ENCODE measurements at regions not wholly inside any gene's neighbourhood (a gene's known extent, or its start where the extent isn't known, plus 50 kb on each side); places are given as distances from the start of the nearest gene placed in this dataset.
A peak's percentile ranks its signal among the peaks of the same experiment; 100 is the strongest.

GRCh38 chr3:55180936-55181535, 253.2 kb upstream of the LRTM1 start:
- Histone ChIP-seq H3K4me1 (ENCODE audit: control insufficient read depth in 2 of 3, insufficient read depth in 2 of 3, low read depth in 1 of 3, low read length in 3 of 3) (no peaks in the 10 kb centered on the region), H3K27ac (ENCODE audit: low read depth in 2 of 2, low read length in 2 of 2) (no peak overlapping the region), H3K27me3 (ENCODE audit: control insufficient read depth, insufficient read depth, low read length) (no peaks in the 10 kb centered on the region), H3K4me3 (ENCODE audit: low read length in 3 of 3) (no peak overlapping the region), H3K9ac (ENCODE audit: low read length in 3 of 3) (no peak overlapping the region), H3K9me3 (ENCODE audit: control insufficient read depth in 2 of 3, insufficient read depth in 1 of 3, low read length in 3 of 3) (no peaks in the 10 kb centered on the region), H3K36me3 (ENCODE audit: control insufficient read depth in 2 of 3, insufficient read depth in 3 of 3, low read length in 3 of 3) (no peaks in the 10 kb centered on the region)
- peak; percentile 49 for TF ChIP-seq CTCF (IDR thresholded peaks at IDR 0.05; ENCODE audit: borderline replicate concordance, extremely low read depth, insufficient read depth)
- intact Hi-C loops (cut with DNase I) = no loop called here
- peak; percentile 77 for FAIRE-seq
- peak in 2 of 5 donors; percentile 21 to 49 for DNase-seq

- no peaks in the 10 kb centered on the region for H3K36me3 ChIP-seq (ENCODE audit: control insufficient read depth in 2 of 3, insufficient read depth in 3 of 3, low read length in 3 of 3)
- FAIRE-seq (no peak), DNase-seq (no peak)
- no peaks in the 10 kb centered on the region for H3K27me3 ChIP-seq (ENCODE audit: control insufficient read depth, insufficient read depth, low read length)
- no peaks in the 10 kb centered on the region for H3K9me3 ChIP-seq (ENCODE audit: control insufficient read depth in 2 of 3, insufficient read depth in 1 of 3, low read length in 3 of 3)
- no peak overlapping the region for H3K27ac ChIP-seq (ENCODE audit: low read depth in 2 of 2, low read length in 2 of 2)
- no peak overlapping the region for H3K4me3 ChIP-seq (ENCODE audit: low read length in 3 of 3)
- intact Hi-C loops (cut with DNase I) = no loop called here
- no peak overlapping the region for H3K9ac ChIP-seq (ENCODE audit: low read length in 3 of 3)
- H3K4me1 ChIP-seq (ENCODE audit: control insufficient read depth in 2 of 3, insufficient read depth in 2 of 3, low read depth in 1 of 3, low read length in 3 of 3) = no peaks in the 10 kb centered on the region
- no peak for TF ChIP-seq CTCF (IDR thresholded peaks at IDR 0.05; ENCODE audit: borderline replicate concordance, extremely low read depth, insufficient read depth)
These were observed 252.3 kb upstream of the LRTM1 start for GRCh38 chr3:55180161-55180560.

- FAIRE-seq (no peak), DNase-seq (no peak)
- Histone ChIP-seq H3K27me3 (ENCODE audit: control insufficient read depth, insufficient read depth, low read length) (no peaks in the 10 kb centered on the region), H3K27ac (ENCODE audit: low read depth in 2 of 2, low read length in 2 of 2) (no peak overlapping the region), H3K36me3 (ENCODE audit: control insufficient read depth in 2 of 3, insufficient read depth in 3 of 3, low read length in 3 of 3) (no peaks in the 10 kb centered on the region), H3K9ac (ENCODE audit: low read length in 3 of 3) (no peak overlapping the region), H3K9me3 (ENCODE audit: control insufficient read depth in 2 of 3, insufficient read depth in 1 of 3, low read length in 3 of 3) (no peaks in the 10 kb centered on the region), H3K4me1 (ENCODE audit: control insufficient read depth in 2 of 3, insufficient read depth in 2 of 3, low read depth in 1 of 3, low read length in 3 of 3) (no peaks in the 10 kb centered on the region), H3K4me3 (ENCODE audit: low read length in 3 of 3) (no peak overlapping the region)
- TF ChIP-seq CTCF (IDR thresholded peaks at IDR 0.05; ENCODE audit: borderline replicate concordance, extremely low read depth, insufficient read depth) = no peak
- intact Hi-C loops (cut with DNase I) = no loop called here
These were observed 250.5 kb upstream of the LRTM1 start for GRCh38 chr3:55178336-55178735.

GRCh38 chr3:55177749-55178148, 249.9 kb upstream of the LRTM1 start:
- H3K27ac ChIP-seq (ENCODE audit: low read depth in 2 of 2, low read length in 2 of 2) = no peak overlapping the region
- no peaks in the 10 kb centered on the region for H3K36me3 ChIP-seq (ENCODE audit: control insufficient read depth in 2 of 3, insufficient read depth in 3 of 3, low read length in 3 of 3)
- no peaks in the 10 kb centered on the region for H3K9me3 ChIP-seq (ENCODE audit: control insufficient read depth in 2 of 3, insufficient read depth in 1 of 3, low read length in 3 of 3)
- intact Hi-C loops (cut with DNase I) = no loop called here
- no peak for TF ChIP-seq CTCF (IDR thresholded peaks at IDR 0.05; ENCODE audit: borderline replicate concordance, extremely low read depth, insufficient read depth)
- no peaks in the 10 kb centered on the region for H3K27me3 ChIP-seq (ENCODE audit: control insufficient read depth, insufficient read depth, low read length)
- H3K9ac ChIP-seq (ENCODE audit: low read length in 3 of 3) = no peak overlapping the region
- no peak overlapping the region for H3K4me3 ChIP-seq (ENCODE audit: low read length in 3 of 3)
- no peaks in the 10 kb centered on the region for H3K4me1 ChIP-seq (ENCODE audit: control insufficient read depth in 2 of 3, insufficient read depth in 2 of 3, low read depth in 1 of 3, low read length in 3 of 3)
- FAIRE-seq (no peak), DNase-seq (no peak)
